ENCODE measurements at regions not wholly inside any gene's neighbourhood (a gene's known extent, or its start where the extent isn't known, plus 50 kb on each side); places are given as distances from the start of the nearest gene placed in this dataset.
"Not testable (repeated sequence)": the region's sequence is repeated elsewhere in the genome, so short reads cannot be mapped to it uniquely, and the experiment has no call there.

- ATAC-seq (replicated peaks), result no peak
- Mint-ChIP-seq H3K4me3 (no peak overlapping the region), H3K27me3 (no peaks in the 10 kb centered on the region), H3K4me1 (no peaks in the 10 kb centered on the region), H3K27ac (no peak overlapping the region), H3K9me3 (no peaks in the 10 kb centered on the region), H3K36me3 (ENCODE audit: low read depth) (no peaks in the 10 kb centered on the region)
Measured at GRCh38 chr11:56845121-56845732, 96.7 kb upstream of the OR9G4 start.

- no peaks in the 10 kb centered on the region for H3K4me1 Mint-ChIP-seq
- ATAC-seq (replicated peaks), result no peak
- no peak overlapping the region for H3K4me3 Mint-ChIP-seq
- H3K36me3 Mint-ChIP-seq (ENCODE audit: low read depth), result no peaks in the 10 kb centered on the region
- H3K27me3 Mint-ChIP-seq, result peaks cover 5% of the 10 kb centered on the region
- H3K27ac Mint-ChIP-seq, result no peak overlapping the region
- no peaks in the 10 kb centered on the region for H3K9me3 Mint-ChIP-seq
Measured at GRCh38 chr11:56843816-56844215, 95.3 kb upstream of the OR9G4 start.

- Mint-ChIP-seq H3K36me3 (ENCODE audit: low read depth) (no peaks in the 10 kb centered on the region), H3K9me3 (no peaks in the 10 kb centered on the region), H3K27ac (no peak overlapping the region), H3K27me3 (peaks cover 5% of the 10 kb centered on the region), H3K4me1 (no peaks in the 10 kb centered on the region), H3K4me3 (no peak overlapping the region)
- no peak for ATAC-seq (replicated peaks)
Measured at GRCh38 chr11:56842814-56843794, 94.6 kb upstream of the OR9G4 start.

- peaks cover 5% of the 10 kb centered on the region for H3K27me3 Mint-ChIP-seq
- no peaks in the 10 kb centered on the region for H3K9me3 Mint-ChIP-seq
- no peak for ATAC-seq (replicated peaks)
- H3K27ac Mint-ChIP-seq, result no peak overlapping the region
- H3K36me3 Mint-ChIP-seq (ENCODE audit: low read depth), result no peaks in the 10 kb centered on the region
- H3K4me1 Mint-ChIP-seq, result no peaks in the 10 kb centered on the region
- H3K4me3 Mint-ChIP-seq, result no peak overlapping the region
Measured at GRCh38 chr11:56841210-56841810, 92.8 kb upstream of the OR9G4 start.

- not testable (repeated sequence) for H3K27ac Mint-ChIP-seq, H3K4me3 Mint-ChIP-seq
Measured at GRCh38 chr11:56827357-56827756, 78.9 kb upstream of the OR9G4 start.

GRCh38 chr11:56819916-56820315 is 71.4 kb upstream of the OR9G4 start:
- Mint-ChIP-seq H3K4me3 (no peak overlapping the region), H3K27ac (no peak overlapping the region), H3K4me1 (no peaks in the 10 kb centered on the region), H3K36me3 (ENCODE audit: low read depth) (no peaks in the 10 kb centered on the region), H3K9me3 (peaks cover 2% of the 10 kb centered on the region), H3K27me3 (no peaks in the 10 kb centered on the region)
- ATAC-seq (replicated peaks), result no peak

More at GRCh38 chr11:56827357-56827756, 78.9 kb upstream of the OR9G4 start:
- H3K4me1 Mint-ChIP-seq; H3K27me3 Mint-ChIP-seq; ATAC-seq (replicated peaks); H3K36me3 Mint-ChIP-seq (ENCODE audit: low read depth): not testable (repeated sequence)
- H3K9me3 Mint-ChIP-seq, result peaks cover 18% of the 10 kb centered on the region

GRCh38 chr11:56817661-56818060 is 69.2 kb upstream of the OR9G4 start:
- Mint-ChIP-seq H3K4me1 (no peaks in the 10 kb centered on the region), H3K4me3 (no peak overlapping the region), H3K9me3 (no peaks in the 10 kb centered on the region), H3K27ac (no peak overlapping the region), H3K27me3 (no peaks in the 10 kb centered on the region), H3K36me3 (ENCODE audit: low read depth) (no peaks in the 10 kb centered on the region)
- ATAC-seq (replicated peaks), result no peak

- H3K4me1 Mint-ChIP-seq, result no peaks in the 10 kb centered on the region
- H3K27ac Mint-ChIP-seq, result no peak overlapping the region
- no peaks in the 10 kb centered on the region for H3K36me3 Mint-ChIP-seq (ENCODE audit: low read depth)
- ATAC-seq (replicated peaks), result no peak
- no peaks in the 10 kb centered on the region for H3K27me3 Mint-ChIP-seq
- H3K4me3 Mint-ChIP-seq, result no peak overlapping the region
- H3K9me3 Mint-ChIP-seq, result peaks cover 4% of the 10 kb centered on the region
Measured at GRCh38 chr11:56816259-56816658, 67.8 kb upstream of the OR9G4 start.

- H3K27me3 Mint-ChIP-seq, result no peaks in the 10 kb centered on the region
- H3K4me1 Mint-ChIP-seq, result no peaks in the 10 kb centered on the region
- H3K4me3 Mint-ChIP-seq, result no peak overlapping the region
- no peak for ATAC-seq (replicated peaks)
- H3K36me3 Mint-ChIP-seq (ENCODE audit: low read depth), result no peaks in the 10 kb centered on the region
- H3K9me3 Mint-ChIP-seq, result peaks cover 4% of the 10 kb centered on the region
- no peak overlapping the region for H3K27ac Mint-ChIP-seq
Measured at GRCh38 chr11:56808326-56808725, 59.8 kb upstream of the OR9G4 start.

- no peaks in the 10 kb centered on the region for H3K27me3 Mint-ChIP-seq
- H3K4me3 Mint-ChIP-seq, result no peak overlapping the region
- H3K36me3 Mint-ChIP-seq (ENCODE audit: low read depth), result no peaks in the 10 kb centered on the region
- no peaks in the 10 kb centered on the region for H3K4me1 Mint-ChIP-seq
- ATAC-seq (replicated peaks), result no peak
- H3K27ac Mint-ChIP-seq, result no peak overlapping the region
- H3K9me3 Mint-ChIP-seq, result no peaks in the 10 kb centered on the region
Measured at GRCh38 chr11:56799691-56800210, 51.3 kb upstream of the OR9G4 start.
